GM21576 (cell line): ENCODE measurements at regions not wholly inside any gene's neighbourhood (a gene's known extent, or its start where the extent isn't known, plus 50 kb on each side); places are given as distances from the start of the nearest gene placed in this dataset.
"Not testable (repeated sequence)": the region's sequence is repeated elsewhere in the genome, so short reads cannot be mapped to it uniquely, and the experiment has no call there.

Experiments
- ATAC-seq: cut with Tn5 transposase; IDR thresholded peaks from one replicate; pipeline ENCODE4 v1.9.1; 2021; ENCODE audit warnings: mild to moderate bottlenecking, moderate library complexity; ENCODE audit not compliant: unreplicated experiment

- no peak for ATAC-seq
Observed at GRCh38 chr18:22726469-22726868, 206.7 kb upstream of the RBBP8 start.

DNA sequence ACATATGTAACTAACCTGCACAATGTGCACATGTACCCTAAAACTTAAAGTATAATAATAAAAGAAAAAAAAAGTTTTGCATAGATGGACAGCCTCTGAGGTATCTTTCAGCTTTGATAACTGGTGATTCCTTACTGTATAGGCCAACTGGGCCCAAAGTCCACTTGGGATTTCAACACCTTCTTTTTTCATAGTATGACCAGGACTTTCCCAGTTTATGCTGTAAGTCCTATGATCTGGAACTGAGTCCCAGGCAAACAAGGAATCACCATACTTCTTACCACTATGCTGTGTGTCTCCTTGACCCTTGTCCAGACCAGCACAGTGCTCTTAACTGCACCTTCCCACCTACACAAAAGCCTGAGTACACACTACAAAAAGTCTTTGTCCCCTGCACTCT, 205.1 kb upstream of the RBBP8 start:
- ATAC-seq = no peak

GRCh38 chr18:22728481-22729105, 204.5 kb upstream of the RBBP8 start:
- no peak for ATAC-seq

DNA sequence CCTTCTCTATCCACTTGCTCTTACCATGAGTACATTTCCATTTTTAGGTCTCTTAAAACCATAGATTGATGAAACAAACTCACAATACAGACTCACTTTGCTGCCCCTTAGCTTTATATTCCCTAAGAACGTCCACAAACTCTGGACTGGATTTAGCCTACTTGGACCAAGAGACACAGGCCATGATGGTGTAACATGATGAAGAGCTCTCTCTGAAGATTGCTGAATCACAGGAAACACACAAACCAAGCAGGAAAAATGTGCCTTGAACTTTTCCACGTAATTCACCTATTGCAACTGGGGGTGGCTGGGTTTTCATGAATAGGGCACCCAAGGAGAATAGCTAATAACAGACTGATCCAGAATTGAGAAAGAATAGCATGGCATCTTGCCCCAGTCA, 201.7 kb upstream of the RBBP8 start:
- ATAC-seq = no peak

DNA sequence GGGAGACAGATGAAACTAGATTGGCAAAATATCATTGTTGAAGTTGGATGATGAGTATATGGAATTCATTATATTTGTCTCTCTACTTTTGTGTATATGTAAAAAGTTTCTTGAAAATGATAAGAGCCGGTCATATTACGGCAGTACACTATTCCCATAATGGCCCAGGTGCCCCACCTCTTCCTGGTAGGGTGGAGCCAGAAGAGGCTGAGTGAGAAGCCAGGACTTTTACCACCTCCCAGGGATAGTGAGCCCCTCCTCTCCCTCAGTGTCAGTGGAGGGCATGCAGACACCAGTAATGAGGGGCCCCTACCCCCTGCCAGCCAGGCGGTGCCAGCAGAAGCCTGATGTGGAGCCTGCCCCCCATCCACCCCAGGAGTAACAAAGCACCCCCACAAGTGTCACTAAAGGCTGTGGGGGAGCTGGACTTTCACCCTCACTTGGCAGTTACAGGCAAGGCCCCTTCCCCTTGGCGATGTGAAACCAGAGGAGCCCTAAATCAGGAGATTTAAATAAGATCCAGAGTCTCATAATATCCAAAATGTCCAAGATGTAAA, 198.9 kb upstream of the RBBP8 start:
- ATAC-seq = no peak

DNA sequence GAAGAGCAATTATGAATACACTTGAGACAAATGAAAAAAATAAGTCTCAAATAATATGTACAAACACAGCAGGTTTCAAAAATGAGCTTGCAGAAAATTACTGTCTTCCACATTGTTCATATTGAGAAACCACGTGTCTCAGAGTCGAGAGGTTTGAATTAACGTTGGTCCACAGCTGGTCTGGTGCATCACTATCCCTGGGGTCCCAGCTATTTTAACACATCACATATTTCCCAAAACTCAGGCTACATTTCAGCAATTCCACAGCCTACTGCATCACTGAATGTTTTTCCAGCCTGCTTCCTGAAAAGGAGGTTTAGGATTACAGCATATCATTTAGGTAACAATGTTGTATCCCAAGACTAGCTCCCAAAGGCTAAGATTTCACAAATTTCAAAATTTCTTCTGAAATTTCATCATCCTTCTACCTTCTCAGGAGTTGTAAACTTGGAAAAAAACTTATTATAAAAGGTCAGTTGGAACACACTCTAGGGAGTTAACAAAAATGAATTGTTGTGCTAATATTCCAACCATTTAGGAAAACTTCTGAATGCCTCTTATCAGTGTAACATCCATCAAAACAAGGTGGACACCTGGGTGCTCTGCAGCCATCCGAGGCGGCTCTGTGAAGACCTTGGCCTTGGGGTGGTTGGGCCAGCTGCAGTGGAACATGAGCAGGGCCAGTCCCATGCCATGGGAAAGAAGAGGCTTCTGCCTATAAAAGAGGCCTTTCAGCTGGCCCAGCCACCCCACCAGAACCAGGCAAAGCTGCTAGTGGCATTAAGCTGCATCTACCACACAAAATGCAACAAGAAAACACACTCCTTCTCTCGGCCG, 198.1 kb upstream of the RBBP8 start:
- no peak for ATAC-seq

- ATAC-seq = no peak
Observed at GRCh38 chr18:22737054-22737453, 196.1 kb upstream of the RBBP8 start.

- no peak for ATAC-seq
Observed at GRCh38 chr18:22739061-22739642, 194.0 kb upstream of the RBBP8 start.

GRCh38 chr18:22739789-22740188, 193.3 kb upstream of the RBBP8 start:
- no peak for ATAC-seq

- ATAC-seq = no peak
Observed at GRCh38 chr18:22741318-22741717, 191.8 kb upstream of the RBBP8 start.

- no peak for ATAC-seq
Observed at GRCh38 chr18:22742409-22742808, 190.7 kb upstream of the RBBP8 start.

GRCh38 chr18:22745966-22746365, 187.2 kb upstream of the RBBP8 start:
- ATAC-seq = no peak

DNA sequence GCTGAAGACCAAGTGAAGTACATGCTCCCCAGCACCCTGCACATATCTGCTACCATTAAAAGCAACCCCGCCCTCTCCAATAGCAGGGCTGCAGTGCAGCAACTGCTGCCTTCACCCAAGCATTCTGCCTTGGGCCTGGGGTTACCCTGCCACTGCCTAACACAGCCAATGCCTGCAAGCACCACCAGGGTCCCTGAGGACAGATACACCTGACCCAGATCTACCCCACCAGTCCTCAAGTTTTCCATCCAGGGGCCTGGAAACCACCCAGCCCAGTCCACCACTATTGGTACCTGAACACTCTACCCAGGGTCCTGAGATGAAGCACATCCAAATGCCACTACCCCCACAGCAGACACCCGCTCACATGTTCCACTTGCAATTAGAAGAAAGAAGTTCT, 181.1 kb upstream of the RBBP8 start:
- ATAC-seq = no peak

DNA sequence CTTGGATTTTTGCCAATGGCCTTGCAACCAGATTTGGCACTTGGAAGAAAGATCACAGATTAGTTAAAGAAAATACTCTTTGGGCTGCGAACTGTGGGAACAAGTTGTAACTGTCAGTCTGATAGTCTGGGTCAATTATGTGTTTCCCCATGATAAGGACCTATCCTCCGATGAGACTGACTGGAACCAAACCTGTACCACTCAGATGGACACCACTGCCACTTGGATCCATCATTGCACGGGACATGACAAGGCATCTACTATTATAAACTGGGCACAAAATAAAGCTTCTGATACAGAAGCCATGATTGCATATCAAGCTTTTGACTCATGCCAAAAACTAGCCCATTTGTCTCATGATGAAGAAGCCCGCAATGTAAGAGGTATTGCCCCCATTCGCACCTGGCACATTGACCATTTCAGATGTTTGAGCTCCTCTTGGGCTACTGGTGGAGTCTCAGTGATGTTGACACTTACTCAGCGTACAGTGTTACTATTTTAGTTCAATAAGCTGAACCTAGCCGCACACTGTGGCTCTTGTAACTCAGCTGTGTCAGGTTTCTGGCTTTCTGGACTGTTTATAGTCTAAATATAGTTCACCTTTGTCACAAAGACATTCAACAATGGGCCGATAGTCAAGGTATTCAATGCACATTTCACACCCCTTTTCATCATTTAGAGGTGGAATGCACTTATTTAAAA, 179.8 kb upstream of the RBBP8 start:
- no peak for ATAC-seq

- not testable (repeated sequence) for ATAC-seq
Observed at GRCh38 chr18:22764005-22764404, 169.1 kb upstream of the RBBP8 start.

DNA sequence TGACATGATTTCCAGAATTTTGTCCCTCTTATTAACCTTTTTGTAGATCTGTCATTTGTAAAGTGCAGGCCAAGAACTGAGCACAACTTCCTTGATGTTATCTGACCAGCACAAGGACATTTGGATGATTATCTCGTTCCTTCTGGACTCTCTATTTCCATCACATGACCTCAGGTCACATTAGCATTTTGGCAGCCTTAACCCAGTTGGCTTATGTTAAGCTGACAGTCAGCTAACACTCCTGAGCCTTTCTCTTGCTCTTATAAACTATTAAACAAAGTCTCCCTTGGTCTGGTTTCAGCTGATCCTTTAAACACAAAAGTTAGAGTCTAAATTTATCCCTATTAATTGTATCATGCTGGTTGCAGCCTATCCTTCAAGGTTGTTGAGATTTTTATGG, 167.2 kb upstream of the RBBP8 start:
- ATAC-seq = no peak

GRCh38 chr18:22767653-22768052, 165.5 kb upstream of the RBBP8 start:
- ATAC-seq = no peak

DNA sequence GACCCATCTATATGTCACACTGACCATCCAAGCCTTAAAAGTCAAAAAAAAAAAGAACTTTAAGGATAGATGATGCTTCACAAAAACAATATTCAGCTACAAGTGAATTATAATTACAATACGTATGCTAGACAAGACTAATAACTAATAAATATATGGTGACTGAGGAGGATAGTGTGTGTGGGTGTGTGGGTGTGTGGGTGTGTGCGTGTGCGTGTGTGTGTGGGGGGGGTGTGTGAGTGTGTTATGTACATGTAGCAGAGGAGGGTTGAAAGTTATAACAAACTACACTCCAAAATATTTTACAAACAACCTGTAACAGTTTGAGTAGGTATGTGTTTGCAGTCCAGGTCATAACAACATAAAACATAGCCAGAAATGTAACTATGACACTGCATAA, 159.2 kb upstream of the RBBP8 start:
- no peak for ATAC-seq

DNA sequence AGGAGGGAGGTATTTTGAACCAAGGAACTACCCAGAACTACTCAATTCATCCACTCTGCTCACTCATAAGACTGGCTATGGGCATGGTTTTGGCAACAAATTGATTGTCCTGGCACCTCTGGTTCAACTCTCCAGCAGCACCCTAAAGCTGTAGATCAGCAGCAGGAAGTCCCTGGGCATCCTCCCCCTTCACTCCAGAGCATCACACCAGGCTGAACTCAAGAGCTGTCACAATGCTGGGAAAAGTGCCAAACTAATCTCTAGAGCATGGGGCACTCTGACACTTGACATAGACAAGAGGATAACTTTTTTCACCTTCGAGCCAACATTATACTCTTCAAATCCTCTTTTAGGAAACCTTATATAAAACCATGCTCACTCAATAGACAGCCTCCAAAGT, 154.1 kb upstream of the RBBP8 start:
- ATAC-seq = no peak

DNA sequence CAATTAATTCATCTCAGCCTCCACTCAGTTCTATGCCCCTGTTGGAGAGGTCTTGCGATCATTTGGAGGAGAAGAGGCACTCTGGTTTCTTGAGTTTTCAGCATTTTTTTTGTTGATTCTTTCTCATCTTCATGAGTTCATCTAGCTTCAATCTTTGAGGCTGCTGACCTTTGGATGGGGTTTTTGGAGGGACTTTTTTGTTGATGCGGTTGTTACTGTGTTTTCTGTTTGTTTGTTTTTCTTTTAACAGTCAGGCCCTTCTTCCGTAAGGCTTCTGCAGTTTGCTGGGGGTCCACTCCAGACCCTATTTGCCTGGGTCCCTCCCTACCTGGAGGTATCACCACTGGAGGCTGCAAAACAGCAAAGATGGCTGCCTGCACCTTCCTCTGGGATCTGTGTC, 149.9 kb upstream of the RBBP8 start:
- ATAC-seq = no peak

- no peak for ATAC-seq
Observed at GRCh38 chr18:22783662-22784076, 149.5 kb upstream of the RBBP8 start.
